ENCODE measurements at regions not wholly inside any gene's neighbourhood (a gene's known extent, or its start where the extent isn't known, plus 50 kb on each side); places are given as distances from the start of the nearest gene placed in this dataset.

DNA sequence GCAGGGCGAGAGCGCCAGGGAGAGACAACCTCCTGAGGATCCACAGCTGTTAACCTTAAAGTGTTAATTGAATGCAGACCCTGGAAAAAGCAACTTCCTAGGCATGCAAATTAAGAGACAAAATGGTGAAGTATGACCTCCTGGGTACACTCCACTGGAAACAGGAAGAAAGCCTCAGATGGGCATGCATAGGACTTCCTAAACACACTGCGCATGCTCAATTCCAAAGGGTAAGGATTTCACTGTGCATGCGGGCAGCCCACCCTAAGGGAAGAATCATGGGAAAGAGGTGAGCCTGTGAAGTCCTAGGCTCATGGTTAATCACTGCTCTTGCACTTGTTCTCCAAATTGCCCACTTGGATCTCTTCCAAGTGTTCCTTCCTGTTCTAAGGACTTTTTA lies 80.5 kb upstream of the CAPRIN2 start:
- Histone ChIP-seq H3K9me3 (ENCODE audit: control insufficient read depth in 2 of 3, insufficient read depth in 1 of 3, low read length in 3 of 3) (no peaks in the 10 kb centered on the region), H3K4me1 (ENCODE audit: control insufficient read depth in 2 of 3, insufficient read depth in 2 of 3, low read depth in 1 of 3, low read length in 3 of 3) (no peaks in the 10 kb centered on the region), H3K27ac (ENCODE audit: low read depth in 2 of 2, low read length in 2 of 2) (no peak overlapping the region), H3K4me3 (ENCODE audit: low read length in 3 of 3) (no peak overlapping the region), H3K27me3 (ENCODE audit: control insufficient read depth, insufficient read depth, low read length) (no peaks in the 10 kb centered on the region), H3K9ac (ENCODE audit: low read length in 3 of 3) (no peak overlapping the region), H3K36me3 (ENCODE audit: control insufficient read depth in 2 of 3, insufficient read depth in 3 of 3, low read length in 3 of 3) (no peaks in the 10 kb centered on the region)
- intact Hi-C loops (cut with DNase I), result no loop called here
- DNase-seq (no peak), FAIRE-seq (no peak)
- TF ChIP-seq, protein P1, sequence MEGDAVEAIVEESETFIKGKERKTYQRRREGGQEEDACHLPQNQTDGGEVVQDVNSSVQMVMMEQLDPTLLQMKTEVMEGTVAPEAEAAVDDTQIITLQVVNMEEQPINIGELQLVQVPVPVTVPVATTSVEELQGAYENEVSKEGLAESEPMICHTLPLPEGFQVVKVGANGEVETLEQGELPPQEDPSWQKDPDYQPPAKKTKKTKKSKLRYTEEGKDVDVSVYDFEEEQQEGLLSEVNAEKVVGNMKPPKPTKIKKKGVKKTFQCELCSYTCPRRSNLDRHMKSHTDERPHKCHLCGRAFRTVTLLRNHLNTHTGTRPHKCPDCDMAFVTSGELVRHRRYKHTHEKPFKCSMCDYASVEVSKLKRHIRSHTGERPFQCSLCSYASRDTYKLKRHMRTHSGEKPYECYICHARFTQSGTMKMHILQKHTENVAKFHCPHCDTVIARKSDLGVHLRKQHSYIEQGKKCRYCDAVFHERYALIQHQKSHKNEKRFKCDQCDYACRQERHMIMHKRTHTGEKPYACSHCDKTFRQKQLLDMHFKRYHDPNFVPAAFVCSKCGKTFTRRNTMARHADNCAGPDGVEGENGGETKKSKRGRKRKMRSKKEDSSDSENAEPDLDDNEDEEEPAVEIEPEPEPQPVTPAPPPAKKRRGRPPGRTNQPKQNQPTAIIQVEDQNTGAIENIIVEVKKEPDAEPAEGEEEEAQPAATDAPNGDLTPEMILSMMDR (IDR thresholded peaks at IDR 0.05; ENCODE audit: borderline replicate concordance, extremely low read depth, insufficient read depth), result no peak

DNA sequence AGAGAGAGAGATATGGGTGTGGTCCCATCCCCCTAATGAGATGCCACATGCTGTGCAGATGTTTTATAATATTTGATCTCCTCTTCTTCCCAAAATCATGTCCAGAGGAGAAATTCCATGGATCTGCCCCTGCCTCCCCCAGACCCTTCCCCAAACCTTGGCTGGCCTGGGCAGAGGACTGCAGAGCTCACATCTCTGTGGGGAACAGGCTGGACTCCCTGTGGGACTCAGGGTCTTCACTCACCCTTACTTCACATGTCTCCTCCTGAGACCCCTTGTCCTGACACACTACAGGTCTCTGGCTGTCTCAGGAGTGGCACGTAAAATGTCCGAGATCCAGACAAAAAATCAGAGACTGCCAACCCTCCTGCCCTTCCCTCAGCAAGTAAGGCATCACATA lies 76.0 kb upstream of the CAPRIN2 start:
- no peak for FAIRE-seq
- no peak overlapping the region for H3K9ac ChIP-seq (ENCODE audit: low read length in 3 of 3)
- no peaks in the 10 kb centered on the region for H3K36me3 ChIP-seq (ENCODE audit: control insufficient read depth in 2 of 3, insufficient read depth in 3 of 3, low read length in 3 of 3)
- intact Hi-C loops (cut with DNase I), result no loop called here
- TF ChIP-seq, protein P1 (IDR thresholded peaks at IDR 0.05; ENCODE audit: borderline replicate concordance, extremely low read depth, insufficient read depth), result no peak
- H3K4me3 ChIP-seq (ENCODE audit: low read length in 3 of 3), result no peak overlapping the region
- H3K9me3 ChIP-seq (ENCODE audit: control insufficient read depth in 2 of 3, insufficient read depth in 1 of 3, low read length in 3 of 3), result no peaks in the 10 kb centered on the region
- H3K27me3 ChIP-seq (ENCODE audit: control insufficient read depth, insufficient read depth, low read length), result no peaks in the 10 kb centered on the region
- no peak overlapping the region for H3K27ac ChIP-seq (ENCODE audit: low read depth in 2 of 2, low read length in 2 of 2)
- H3K4me1 ChIP-seq (ENCODE audit: control insufficient read depth in 2 of 3, insufficient read depth in 2 of 3, low read depth in 1 of 3, low read length in 3 of 3), result no peaks in the 10 kb centered on the region
- no peak for DNase-seq

DNA sequence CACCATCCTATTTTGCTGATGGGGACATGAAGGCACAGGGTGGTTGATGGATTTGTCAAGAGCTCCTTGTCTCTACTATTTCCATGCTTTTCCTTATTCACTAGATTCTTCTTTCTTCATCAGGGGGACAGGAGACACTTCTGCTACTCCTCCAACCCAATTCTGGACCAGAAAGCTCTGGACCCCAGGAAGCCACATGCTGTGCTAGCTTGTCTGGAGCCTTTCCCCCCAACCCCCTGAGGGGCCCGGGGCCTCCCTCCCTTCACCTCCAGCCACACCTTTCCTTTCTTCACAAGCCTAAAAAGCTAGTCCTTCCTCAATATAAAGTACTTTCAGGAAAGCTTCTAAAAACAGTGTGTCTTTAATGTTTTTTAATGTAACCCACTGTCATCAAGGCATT lies 75.1 kb upstream of the CAPRIN2 start:
- Histone ChIP-seq H3K4me3 (ENCODE audit: low read length in 3 of 3) (no peak overlapping the region), H3K4me1 (ENCODE audit: control insufficient read depth in 2 of 3, insufficient read depth in 2 of 3, low read depth in 1 of 3, low read length in 3 of 3) (no peaks in the 10 kb centered on the region), H3K27ac (ENCODE audit: low read depth in 2 of 2, low read length in 2 of 2) (no peak overlapping the region), H3K9ac (ENCODE audit: low read length in 3 of 3) (no peak overlapping the region), H3K36me3 (ENCODE audit: control insufficient read depth in 2 of 3, insufficient read depth in 3 of 3, low read length in 3 of 3) (no peaks in the 10 kb centered on the region), H3K27me3 (ENCODE audit: control insufficient read depth, insufficient read depth, low read length) (no peaks in the 10 kb centered on the region), H3K9me3 (ENCODE audit: control insufficient read depth in 2 of 3, insufficient read depth in 1 of 3, low read length in 3 of 3) (no peaks in the 10 kb centered on the region)
- intact Hi-C loops (cut with DNase I), result no loop called here
- DNase-seq (no peak), FAIRE-seq (no peak)
- TF ChIP-seq, protein P1 (IDR thresholded peaks at IDR 0.05; ENCODE audit: borderline replicate concordance, extremely low read depth, insufficient read depth), result no peak

DNA sequence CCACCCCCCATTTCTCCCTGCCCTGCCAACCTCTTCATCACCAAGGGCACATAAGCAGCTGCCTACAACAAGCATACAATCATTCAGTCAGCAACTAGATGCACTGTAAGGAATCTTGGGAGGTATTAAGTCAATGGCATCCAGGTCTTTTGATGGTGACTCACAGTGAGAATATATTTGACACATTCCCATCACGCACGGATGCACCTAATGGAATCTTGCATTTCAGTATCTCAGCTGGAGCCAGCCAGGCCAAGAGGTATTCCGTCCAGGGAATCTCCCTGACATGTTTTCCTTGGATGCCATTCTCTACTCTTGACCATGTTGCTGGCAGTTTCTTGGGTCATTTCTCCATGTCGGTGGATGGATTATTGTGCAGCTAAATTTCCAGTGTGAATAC lies 73.9 kb upstream of the CAPRIN2 start:
- TF ChIP-seq, protein P1 (IDR thresholded peaks at IDR 0.05; ENCODE audit: borderline replicate concordance, extremely low read depth, insufficient read depth), result no peak
- no peaks in the 10 kb centered on the region for H3K27me3 ChIP-seq (ENCODE audit: control insufficient read depth, insufficient read depth, low read length)
- no peaks in the 10 kb centered on the region for H3K4me1 ChIP-seq (ENCODE audit: control insufficient read depth in 2 of 3, insufficient read depth in 2 of 3, low read depth in 1 of 3, low read length in 3 of 3)
- H3K9me3 ChIP-seq (ENCODE audit: control insufficient read depth in 2 of 3, insufficient read depth in 1 of 3, low read length in 3 of 3), result no peaks in the 10 kb centered on the region
- DNase-seq (no peak), FAIRE-seq (no peak)
- no peak overlapping the region for H3K4me3 ChIP-seq (ENCODE audit: low read length in 3 of 3)
- intact Hi-C loops (cut with DNase I), result no loop called here
- H3K9ac ChIP-seq (ENCODE audit: low read length in 3 of 3), result no peak overlapping the region
- H3K36me3 ChIP-seq (ENCODE audit: control insufficient read depth in 2 of 3, insufficient read depth in 3 of 3, low read length in 3 of 3), result no peaks in the 10 kb centered on the region
- H3K27ac ChIP-seq (ENCODE audit: low read depth in 2 of 2, low read length in 2 of 2), result no peak overlapping the region

Data from kidney (tissue), 13 donors.